H1 (cell line): ENCODE measurements at regions not wholly inside any gene's neighbourhood (a gene's known extent, or its start where the extent isn't known, plus 50 kb on each side); places are given as distances from the start of the nearest gene placed in this dataset.

Source experiments
- BRCA1 ChIP-seq: IDR thresholded peaks from 2 replicates; pipeline ENCODE4 v1.6.1; 2012; ENCODE audit warnings: low read depth, low read length, improper control_type of control experiment
- CEBPB ChIP-seq: IDR thresholded peaks from 2 replicates; pipeline ENCODE4 v1.6.1; 2012; ENCODE audit warnings: low read depth, low read length

DNA sequence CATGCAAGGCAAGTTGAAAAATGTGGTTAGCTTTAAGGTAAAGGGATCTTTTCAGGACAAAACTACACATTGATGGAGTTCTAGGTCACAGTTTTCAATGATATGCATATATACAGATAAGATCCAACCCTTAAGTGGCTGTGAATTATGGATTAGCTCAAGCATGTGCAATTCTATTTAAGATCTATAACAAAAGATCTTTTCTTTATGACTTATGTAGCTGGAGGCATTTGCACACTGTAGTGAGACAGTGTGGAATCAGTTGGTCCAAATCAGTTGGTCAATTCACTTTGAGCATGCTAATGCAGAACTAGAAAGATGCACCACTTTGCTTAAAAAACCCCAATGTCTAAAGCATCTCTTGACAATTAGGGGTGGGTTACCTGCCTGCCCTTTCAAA, 417.1 kb upstream of the ZEB2 start (continued):
- TF ChIP-seq BRCA1, result no peak
- TF ChIP-seq CEBPB, result no peak
- TF ChIP-seq, all 59 proteins: peak for 0
